Umbilical cord (tissue), 1 donor: ENCODE measurements at regions not wholly inside any gene's neighbourhood (a gene's known extent, or its start where the extent isn't known, plus 50 kb on each side); places are given as distances from the start of the nearest gene placed in this dataset.
"Not testable (repeated sequence)": the region's sequence is repeated elsewhere in the genome, so short reads cannot be mapped to it uniquely, and the experiment has no call there.

ENCODE experiments used
- DNase-seq: peaks from one replicate; pipeline ENCODE4 v3.0.0-alpha.2; 2015; ENCODE audit warnings: low spot score

GRCh38 chr13:60696602-60697001, 299.6 kb downstream of the TDRD3 start:
- DNase-seq, result peak; percentile 3

GRCh38 chr13:60691268-60691667, 294.2 kb downstream of the TDRD3 start:
- no peak for DNase-seq

GRCh38 chr13:60690604-60691003, 293.6 kb downstream of the TDRD3 start:
- DNase-seq, result no peak

DNA sequence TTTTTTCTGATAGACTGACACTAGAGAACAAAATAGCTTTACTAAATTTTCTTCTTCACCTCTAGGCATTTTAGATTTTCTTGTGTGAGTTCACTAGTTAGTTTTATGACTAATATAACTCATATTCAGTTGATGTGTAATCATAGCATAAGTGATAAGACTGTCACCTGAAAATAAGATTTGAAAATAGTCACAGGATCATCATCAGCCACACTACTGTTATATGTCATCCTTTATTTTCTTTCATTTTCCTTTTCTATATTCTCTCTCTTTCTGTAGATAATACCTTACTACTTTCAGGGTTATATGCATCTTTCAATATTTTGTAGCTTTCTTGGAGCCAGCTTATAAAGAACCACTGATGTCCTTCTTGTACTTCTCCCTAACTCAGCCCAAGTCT, 292.6 kb downstream of the TDRD3 start:
- DNase-seq, result no peak

- DNase-seq, result no peak
Observed at GRCh38 chr13:60689076-60689475, 292.1 kb downstream of the TDRD3 start.

- peak; percentile 2 for DNase-seq
Observed at GRCh38 chr13:60679928-60680694, 283.1 kb downstream of the TDRD3 start.

GRCh38 chr13:60679131-60679530, 282.1 kb downstream of the TDRD3 start:
- no peak for DNase-seq

DNA sequence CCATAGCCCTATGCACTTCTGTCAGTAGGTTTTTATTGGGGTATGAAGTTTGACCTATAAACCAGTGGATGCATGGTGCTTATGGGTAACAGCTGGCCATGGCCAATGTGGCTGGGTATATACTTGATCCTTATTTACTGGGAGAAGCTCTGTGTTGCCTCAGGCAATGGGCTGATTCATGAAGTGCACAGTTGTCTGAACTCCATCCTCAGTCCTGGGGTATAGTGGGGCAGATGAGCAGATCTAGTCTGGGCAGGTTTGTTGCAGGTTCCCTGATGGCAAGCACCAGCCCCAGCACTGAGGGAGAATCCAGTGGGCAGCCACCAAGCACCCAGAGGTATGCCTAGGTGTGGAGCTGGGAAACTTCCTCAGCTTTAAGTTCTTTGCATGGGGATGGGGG, 274.4 kb downstream of the TDRD3 start:
- DNase-seq, result no peak

- no peak for DNase-seq
Observed at GRCh38 chr13:60663788-60664187, 266.8 kb downstream of the TDRD3 start.

GRCh38 chr13:60662595-60662994, 265.6 kb downstream of the TDRD3 start:
- DNase-seq, result no peak

- DNase-seq, result no peak
Observed at GRCh38 chr13:60661521-60661920, 264.5 kb downstream of the TDRD3 start.

GRCh38 chr13:60657586-60657985, 260.6 kb downstream of the TDRD3 start:
- not testable (repeated sequence) for DNase-seq

DNA sequence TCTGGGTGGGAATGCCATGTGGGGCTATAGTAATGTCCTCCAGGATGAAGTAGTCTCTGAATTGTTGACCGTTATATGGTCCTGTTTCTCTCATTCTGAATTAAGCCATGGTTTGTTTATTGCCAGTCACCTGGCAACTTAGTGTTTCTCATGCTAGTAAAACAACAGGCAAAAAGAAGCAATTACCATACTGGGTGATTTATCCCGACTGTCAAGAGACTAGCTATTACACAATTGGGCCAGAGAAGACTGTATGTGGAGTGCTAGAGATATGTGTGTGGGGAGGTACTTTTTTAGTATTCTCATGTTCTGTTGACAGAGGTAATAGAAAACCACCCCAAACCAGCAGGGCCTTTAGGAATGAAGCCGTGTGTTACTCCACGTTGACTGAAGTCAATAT, 258.2 kb downstream of the TDRD3 start:
- DNase-seq, result no peak

GRCh38 chr13:60654415-60654814, 257.4 kb downstream of the TDRD3 start:
- DNase-seq, result peak; percentile 87

DNA sequence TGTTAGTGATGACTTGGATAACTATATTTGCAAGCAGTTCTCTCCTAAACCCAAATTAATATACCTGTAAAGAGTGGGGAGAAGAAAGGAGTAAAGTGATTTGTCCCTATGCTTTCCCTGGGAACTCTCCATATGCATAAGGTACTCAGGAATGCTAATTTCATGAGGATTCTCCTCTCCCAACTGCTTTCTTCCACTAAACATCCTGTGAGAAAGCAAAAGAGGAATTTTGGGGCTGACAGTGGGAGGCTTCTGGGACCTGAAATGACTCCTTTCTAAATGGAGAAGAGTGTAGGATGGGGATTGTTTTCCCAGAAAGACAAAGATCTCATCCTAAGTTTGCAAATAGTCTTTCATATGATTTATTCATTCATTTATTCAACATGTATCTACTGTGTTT, 250.5 kb downstream of the TDRD3 start:
- DNase-seq, result no peak

- no peak for DNase-seq
Observed at GRCh38 chr13:60646620-60647019, 249.6 kb downstream of the TDRD3 start.

- no peak for DNase-seq
Observed at GRCh38 chr13:60645676-60646075, 248.7 kb downstream of the TDRD3 start.

DNA sequence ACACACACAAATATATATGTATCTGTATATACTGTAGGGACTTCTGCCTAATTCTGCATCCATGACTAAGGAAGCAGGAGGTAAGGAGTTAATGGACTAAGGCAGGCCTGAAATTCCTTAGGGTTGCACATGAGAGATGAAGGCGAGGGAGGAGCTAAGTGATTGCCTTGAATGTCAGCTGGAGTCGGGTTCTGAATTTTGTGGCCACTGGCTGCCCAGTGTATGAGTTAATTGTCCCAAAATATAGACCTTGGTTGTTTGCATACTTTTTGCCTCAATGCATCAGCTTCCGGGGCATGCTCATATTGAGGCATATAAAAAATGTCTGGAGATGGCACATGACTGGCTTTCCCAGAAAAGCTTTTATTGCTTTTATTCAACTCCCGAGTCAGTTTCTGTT, 245.5 kb downstream of the TDRD3 start:
- DNase-seq, result peak; percentile 19

DNA sequence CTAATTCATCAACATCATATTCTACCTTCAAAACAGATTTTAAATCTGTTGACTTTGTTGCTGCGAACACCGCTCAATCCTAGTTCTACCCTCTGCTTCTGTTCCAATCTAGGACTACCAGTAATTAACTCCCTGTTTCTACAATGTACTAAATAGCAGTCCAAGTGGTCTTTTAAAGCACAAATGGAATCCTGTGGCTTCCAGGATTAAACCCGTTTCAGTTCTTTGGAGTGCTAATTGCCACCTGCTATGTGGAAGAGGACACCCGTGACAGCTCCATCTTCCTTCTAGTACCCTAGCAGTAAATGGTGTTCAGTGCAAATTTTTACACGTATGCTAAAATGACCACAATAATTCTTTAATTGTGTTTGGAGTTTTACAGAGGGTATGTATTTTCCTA, 232.1 kb downstream of the TDRD3 start:
- no peak for DNase-seq

DNA sequence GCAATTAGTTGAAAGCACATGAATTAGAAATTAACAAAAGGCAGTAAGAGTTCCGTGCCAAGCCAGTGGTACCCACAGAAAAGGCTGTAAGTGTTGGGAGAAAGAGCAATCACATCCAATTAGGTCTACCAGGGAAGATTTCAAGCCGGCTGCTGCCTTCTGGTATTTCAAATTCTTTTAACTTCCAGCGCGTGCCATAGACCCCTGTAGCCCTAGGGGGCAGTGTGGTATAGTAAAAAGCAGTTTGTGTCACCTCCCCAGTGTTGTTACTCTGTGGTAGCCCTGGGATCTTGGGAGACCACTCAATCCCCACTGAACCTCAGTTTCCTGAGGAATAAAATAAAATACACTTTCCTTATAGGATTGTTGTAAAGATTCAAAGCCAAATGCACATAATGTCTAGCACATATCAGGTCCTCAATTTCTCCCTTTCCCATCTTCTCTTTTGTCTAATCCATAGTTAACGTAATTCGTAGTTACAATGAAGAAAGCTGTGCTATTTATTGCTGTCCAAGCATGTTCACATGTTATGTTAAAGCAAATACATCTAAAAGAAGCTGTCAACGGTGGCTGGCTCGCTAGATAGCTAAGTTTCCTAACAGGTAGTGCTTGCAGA, 230.2 kb downstream of the TDRD3 start:
- peak; percentile 28 for DNase-seq
